GM12892 (cell line): ENCODE measurements at regions not wholly inside any gene's neighbourhood (a gene's known extent, or its start where the extent isn't known, plus 50 kb on each side); places are given as distances from the start of the nearest gene placed in this dataset.

Experiments used
- POLR2A ChIP-seq: IDR thresholded peaks from 2 replicates; pipeline ENCODE4 v1.6.1; 2011; ENCODE audit warnings: low read depth, low read length, control low read depth
- TAF1 ChIP-seq: IDR thresholded peaks from 2 replicates; pipeline ENCODE4 v1.6.1; 2011; ENCODE audit warnings: low read depth, mild to moderate bottlenecking, control low read depth, low read length, borderline replicate concordance

- TF ChIP-seq POLR2A (no peak), TAF1 (no peak)
These were observed 205.6 kb upstream of the ZNF184 start for GRCh38 chr6:27678469-27678868.
